ENCODE measurements at regions not wholly inside any gene's neighbourhood (a gene's known extent, or its start where the extent isn't known, plus 50 kb on each side); places are given as distances from the start of the nearest gene placed in this dataset.

DNA sequence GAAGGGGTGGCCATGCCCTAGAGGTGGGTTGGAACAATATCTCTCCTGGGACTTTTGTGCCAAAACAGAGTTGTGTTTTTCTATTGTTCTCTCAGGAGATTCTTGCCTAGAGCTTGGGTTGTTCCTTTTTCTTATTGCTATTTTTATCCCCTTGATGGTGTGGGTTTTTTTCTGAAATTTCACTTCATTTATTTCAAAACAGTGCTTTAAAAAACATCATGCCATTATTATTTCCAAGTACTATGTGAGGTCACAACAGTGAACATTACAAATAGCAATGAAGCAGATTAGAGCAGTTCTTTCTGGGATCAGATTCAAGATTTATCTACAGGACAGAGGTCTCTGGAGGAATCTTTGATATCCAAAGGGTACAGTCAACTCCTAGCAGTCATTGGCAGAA, 76.6 kb downstream of the ACTBL2 start (continued):
- TF ChIP-seq GLI2 (tag by site-specific recombination; IDR thresholded peaks at IDR 0.05; ENCODE audit: borderline replicate concordance, low read depth) (no peak), ZNF157 (tag by site-specific recombination; IDR thresholded peaks at IDR 0.05) (no peak), ZNF202 (tag by site-specific recombination; IDR thresholded peaks at IDR 0.05; ENCODE audit: borderline replicate concordance) (no peak)

DNA sequence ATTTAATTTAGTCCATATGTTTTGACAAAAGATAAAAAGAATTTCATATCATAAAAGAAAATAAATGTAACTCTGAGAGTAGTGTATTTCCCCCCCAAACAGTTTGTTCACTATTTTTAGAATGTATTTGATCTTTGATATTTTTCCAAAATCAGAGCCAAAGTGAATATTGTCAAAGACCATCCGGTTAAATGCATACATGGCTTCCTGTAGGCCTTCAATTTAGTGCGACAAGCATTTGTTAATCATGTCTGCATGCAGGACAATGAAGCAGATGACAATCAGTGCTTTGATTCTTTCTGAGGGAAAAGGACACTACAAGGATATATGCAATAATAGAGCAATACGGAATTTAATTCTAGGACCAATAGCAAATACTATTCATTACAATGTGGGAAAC, 79.8 kb downstream of the ACTBL2 start:
- H3K36me3 ChIP-seq (ENCODE audit: control insufficient read depth in 2 of 2, insufficient read depth in 1 of 2, low read length in 2 of 2): no peaks in the 10 kb centered on the region
- no peak overlapping the region for H3K4me3 ChIP-seq (ENCODE audit: low read depth, low read length)
- H3K9me3 ChIP-seq (ENCODE audit: control insufficient read depth, insufficient read depth, low read depth, low read length): no peaks in the 10 kb centered on the region
- H3K4me1 ChIP-seq (ENCODE audit: control insufficient read depth, insufficient read depth, low read length): no peaks in the 10 kb centered on the region
- no peak overlapping the region for H3K27ac ChIP-seq (ENCODE audit: extremely low read depth, low read depth, low read length)
- TF ChIP-seq ZNF239 (tag by site-specific recombination; IDR thresholded peaks at IDR 0.05) (no peak), ZBTB8A (tag by site-specific recombination; IDR thresholded peaks at IDR 0.05) (no peak), ZNF610 (tag by site-specific recombination; IDR thresholded peaks at IDR 0.05; ENCODE audit: borderline replicate concordance) (no peak), ZSCAN30 (tag by site-specific recombination; IDR thresholded peaks at IDR 0.05) (no peak), YY1 (tag by site-specific recombination; IDR thresholded peaks at IDR 0.05) (no peak), ZNF155 (tag by site-specific recombination; IDR thresholded peaks at IDR 0.05) (no peak), ZNF501 (tag by site-specific recombination; IDR thresholded peaks at IDR 0.05) (no peak), ZNF704 (tag by site-specific recombination; IDR thresholded peaks at IDR 0.05) (no peak), ZNF354C (tag by site-specific recombination; IDR thresholded peaks at IDR 0.05; ENCODE audit: borderline replicate concordance, low read depth) (no peak), ZNF473 (tag by site-specific recombination; IDR thresholded peaks at IDR 0.05) (no peak), ZSCAN4 (tag by site-specific recombination; IDR thresholded peaks at IDR 0.05) (no peak)
- TF ChIP-seq, protein P1, sequence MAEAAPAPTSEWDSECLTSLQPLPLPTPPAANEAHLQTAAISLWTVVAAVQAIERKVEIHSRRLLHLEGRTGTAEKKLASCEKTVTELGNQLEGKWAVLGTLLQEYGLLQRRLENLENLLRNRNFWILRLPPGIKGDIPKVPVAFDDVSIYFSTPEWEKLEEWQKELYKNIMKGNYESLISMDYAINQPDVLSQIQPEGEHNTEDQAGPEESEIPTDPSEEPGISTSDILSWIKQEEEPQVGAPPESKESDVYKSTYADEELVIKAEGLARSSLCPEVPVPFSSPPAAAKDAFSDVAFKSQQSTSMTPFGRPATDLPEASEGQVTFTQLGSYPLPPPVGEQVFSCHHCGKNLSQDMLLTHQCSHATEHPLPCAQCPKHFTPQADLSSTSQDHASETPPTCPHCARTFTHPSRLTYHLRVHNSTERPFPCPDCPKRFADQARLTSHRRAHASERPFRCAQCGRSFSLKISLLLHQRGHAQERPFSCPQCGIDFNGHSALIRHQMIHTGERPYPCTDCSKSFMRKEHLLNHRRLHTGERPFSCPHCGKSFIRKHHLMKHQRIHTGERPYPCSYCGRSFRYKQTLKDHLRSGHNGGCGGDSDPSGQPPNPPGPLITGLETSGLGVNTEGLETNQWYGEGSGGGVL (tag by site-specific recombination; IDR thresholded peaks at IDR 0.05): no peak
- ChIA-PET CTCF (interaction anchor here (1.1 kb wide), 1 partner anchor 20 kb away, joined by 3 read pairs; no protein-coding TSS in a partner anchor), POLR2A (interaction anchor here (0.6 kb wide), 1 partner anchor 63 kb away, joined by 3 read pairs; no protein-coding TSS in a partner anchor)

DNA sequence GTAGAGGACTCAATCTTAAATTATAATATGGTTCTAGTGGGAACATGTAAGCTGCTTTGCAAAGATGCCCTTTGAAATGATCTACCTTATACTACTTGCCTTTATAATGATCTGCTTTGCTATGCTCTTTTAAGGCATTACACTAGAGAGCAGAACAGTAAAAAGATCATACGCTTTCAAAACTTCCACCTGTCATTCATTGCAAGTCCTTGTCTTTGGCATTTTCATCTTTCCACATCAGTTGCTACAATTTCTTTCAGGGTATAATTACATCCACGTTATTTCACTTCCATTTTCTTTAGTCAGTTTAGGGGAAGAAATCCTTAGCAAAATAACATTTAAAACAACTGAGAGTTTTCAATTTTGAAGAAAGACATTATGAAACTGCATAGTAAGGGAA, 80.3 kb downstream of the ACTBL2 start:
- ChIA-PET CTCF (no interaction called here), POLR2A (no interaction called here)
- H3K4me3 ChIP-seq (ENCODE audit: low read depth, low read length): no peak overlapping the region
- H3K27ac ChIP-seq (ENCODE audit: extremely low read depth, low read depth, low read length): no peak overlapping the region
- no peaks in the 10 kb centered on the region for H3K4me1 ChIP-seq (ENCODE audit: control insufficient read depth, insufficient read depth, low read length)
- no peaks in the 10 kb centered on the region for H3K9me3 ChIP-seq (ENCODE audit: control insufficient read depth, insufficient read depth, low read depth, low read length)
- no peaks in the 10 kb centered on the region for H3K36me3 ChIP-seq (ENCODE audit: control insufficient read depth in 2 of 2, insufficient read depth in 1 of 2, low read length in 2 of 2)
- TF ChIP-seq ZNF132 (tag by site-specific recombination; IDR thresholded peaks at IDR 0.05; ENCODE audit: borderline replicate concordance) (no peak), HOXD13 (CRISPR knock-in tag; IDR thresholded peaks at IDR 0.05; ENCODE audit: borderline replicate concordance) (no peak), ZFHX2 (tag by site-specific recombination; conservative IDR thresholded peaks at IDR 0.05) (no peak), ZBTB21 (tag by site-specific recombination; IDR thresholded peaks at IDR 0.05) (no peak), ZNF658 (tag by site-specific recombination; IDR thresholded peaks at IDR 0.05) (no peak), PRDM4 (tag by site-specific recombination; IDR thresholded peaks at IDR 0.05) (no peak), ZSCAN23 (tag by site-specific recombination; IDR thresholded peaks at IDR 0.05) (no peak), ZFP37 (tag by site-specific recombination; IDR thresholded peaks at IDR 0.05) (no peak)
- TF ChIP-seq, protein P2, sequence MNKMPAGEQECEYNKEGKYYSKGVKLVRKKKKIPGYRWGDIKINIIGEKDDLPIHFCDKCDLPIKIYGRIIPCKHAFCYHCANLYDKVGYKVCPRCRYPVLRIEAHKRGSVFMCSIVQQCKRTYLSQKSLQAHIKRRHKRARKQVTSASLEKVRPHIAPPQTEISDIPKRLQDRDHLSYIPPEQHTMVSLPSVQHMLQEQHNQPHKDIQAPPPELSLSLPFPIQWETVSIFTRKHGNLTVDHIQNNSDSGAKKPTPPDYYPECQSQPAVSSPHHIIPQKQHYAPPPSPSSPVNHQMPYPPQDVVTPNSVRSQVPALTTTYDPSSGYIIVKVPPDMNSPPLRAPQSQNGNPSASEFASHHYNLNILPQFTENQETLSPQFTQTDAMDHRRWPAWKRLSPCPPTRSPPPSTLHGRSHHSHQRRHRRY (tag by site-specific recombination; IDR thresholded peaks at IDR 0.05): no peak
- TF ChIP-seq, protein P3, sequence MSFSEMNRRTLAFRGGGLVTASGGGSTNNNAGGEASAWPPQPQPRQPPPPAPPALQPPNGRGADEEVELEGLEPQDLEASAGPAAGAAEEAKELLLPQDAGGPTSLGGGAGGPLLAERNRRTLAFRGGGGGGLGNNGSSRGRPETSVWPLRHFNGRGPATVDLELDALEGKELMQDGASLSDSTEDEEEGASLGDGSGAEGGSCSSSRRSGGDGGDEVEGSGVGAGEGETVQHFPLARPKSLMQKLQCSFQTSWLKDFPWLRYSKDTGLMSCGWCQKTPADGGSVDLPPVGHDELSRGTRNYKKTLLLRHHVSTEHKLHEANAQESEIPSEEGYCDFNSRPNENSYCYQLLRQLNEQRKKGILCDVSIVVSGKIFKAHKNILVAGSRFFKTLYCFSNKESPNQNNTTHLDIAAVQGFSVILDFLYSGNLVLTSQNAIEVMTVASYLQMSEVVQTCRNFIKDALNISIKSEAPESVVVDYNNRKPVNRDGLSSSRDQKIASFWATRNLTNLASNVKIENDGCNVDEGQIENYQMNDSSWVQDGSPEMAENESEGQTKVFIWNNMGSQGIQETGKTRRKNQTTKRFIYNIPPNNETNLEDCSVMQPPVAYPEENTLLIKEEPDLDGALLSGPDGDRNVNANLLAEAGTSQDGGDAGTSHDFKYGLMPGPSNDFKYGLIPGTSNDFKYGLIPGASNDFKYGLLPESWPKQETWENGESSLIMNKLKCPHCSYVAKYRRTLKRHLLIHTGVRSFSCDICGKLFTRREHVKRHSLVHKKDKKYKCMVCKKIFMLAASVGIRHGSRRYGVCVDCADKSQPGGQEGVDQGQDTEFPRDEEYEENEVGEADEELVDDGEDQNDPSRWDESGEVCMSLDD (tag by site-specific recombination; IDR thresholded peaks at IDR 0.05): no peak
